GM12891 (cell line): ENCODE measurements at regions not wholly inside any gene's neighbourhood (a gene's known extent, or its start where the extent isn't known, plus 50 kb on each side); places are given as distances from the start of the nearest gene placed in this dataset.

Source experiments
- DNase-seq: peaks from one replicate; pipeline ENCODE4 v3.0.0; 2011; ENCODE audit warnings: low spot score; ENCODE audit not compliant: insufficient read length
- FAIRE-seq: peaks from 2 replicates; lab custom pipeline; 2011; peaks lifted over from hg19 to GRCh38; lab: Jason Lieb, UNC
- PAX5 ChIP-seq: IDR thresholded peaks from 2 replicates; pipeline ENCODE4 v1.6.1; 2011; ENCODE audit warnings: low read length, moderate library complexity, mild to moderate bottlenecking; ENCODE audit not compliant: insufficient read depth, severe bottlenecking
- POLR2A ChIP-seq: IDR thresholded peaks from 2 replicates; pipeline ENCODE4 v1.6.1; 2011; ENCODE audit warnings: low read depth, low read length, control low read depth
- POLR2AphosphoS5 ChIP-seq: IDR thresholded peaks from 2 replicates; pipeline ENCODE4 v1.6.1; 2011; ENCODE audit warnings: low read depth, low read length, control low read depth
- POU2F2 ChIP-seq: IDR thresholded peaks from 2 replicates; pipeline ENCODE4 v1.6.1; 2011; ENCODE audit warnings: low read depth, mild to moderate bottlenecking, control low read depth, low read length, moderate library complexity
- SPI1 ChIP-seq: IDR thresholded peaks from 2 replicates; pipeline ENCODE4 v1.6.1; 2011; ENCODE audit warnings: low read depth, low read length, control low read depth
- TAF1 ChIP-seq: IDR thresholded peaks from 2 replicates; pipeline ENCODE4 v1.6.1; 2011; ENCODE audit warnings: low read depth, low read length, control low read depth

DNA sequence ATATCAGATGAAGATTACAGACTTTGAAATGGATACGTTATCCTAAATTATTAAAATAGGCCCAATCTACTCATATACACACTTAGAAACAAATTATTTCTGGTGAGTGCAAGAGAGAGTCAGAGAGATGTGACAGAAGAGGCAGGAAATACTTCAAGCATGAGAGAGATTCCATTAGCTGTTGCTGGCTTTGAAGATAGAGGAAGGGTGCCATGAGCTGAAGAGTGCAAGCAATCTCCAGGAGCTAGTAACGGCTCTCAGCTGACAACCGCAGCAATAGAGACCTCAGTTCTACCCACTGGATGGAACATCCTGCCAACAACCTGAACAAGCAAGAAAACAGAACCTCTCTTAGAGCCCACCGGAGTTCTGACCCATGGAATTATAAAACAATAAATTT is 270.7 kb upstream of the SLITRK3 start:
- FAIRE-seq, result no peak
- no peak for DNase-seq
- TF ChIP-seq POLR2A, result no peak
- no peak for TF ChIP-seq TAF1
- TF ChIP-seq POLR2AphosphoS5, result no peak
- no peak for TF ChIP-seq SPI1
- no peak for TF ChIP-seq PAX5
- no peak for TF ChIP-seq POU2F2

DNA sequence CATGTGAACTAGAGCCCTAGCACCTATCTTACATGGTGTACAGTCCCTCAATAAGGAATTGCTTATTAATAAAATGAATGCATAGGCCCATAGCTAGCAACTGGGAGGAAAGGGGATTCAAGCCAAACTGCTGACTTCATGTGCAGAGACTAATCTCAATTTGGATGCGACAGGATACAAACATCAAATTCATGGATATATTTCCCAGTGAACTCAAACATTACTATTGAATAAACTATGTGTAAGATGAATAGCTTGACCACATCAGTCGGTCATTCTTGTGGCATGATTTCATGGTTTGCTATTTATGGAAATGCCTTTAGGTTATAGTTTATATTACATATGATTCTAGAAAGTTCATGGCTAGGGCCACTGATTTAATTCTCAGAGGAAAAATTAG is 268.6 kb upstream of the SLITRK3 start:
- no peak for TF ChIP-seq POLR2AphosphoS5
- TF ChIP-seq POLR2A, result no peak
- no peak for TF ChIP-seq POU2F2
- no peak for TF ChIP-seq SPI1
- no peak for TF ChIP-seq TAF1
- no peak for FAIRE-seq

DNA sequence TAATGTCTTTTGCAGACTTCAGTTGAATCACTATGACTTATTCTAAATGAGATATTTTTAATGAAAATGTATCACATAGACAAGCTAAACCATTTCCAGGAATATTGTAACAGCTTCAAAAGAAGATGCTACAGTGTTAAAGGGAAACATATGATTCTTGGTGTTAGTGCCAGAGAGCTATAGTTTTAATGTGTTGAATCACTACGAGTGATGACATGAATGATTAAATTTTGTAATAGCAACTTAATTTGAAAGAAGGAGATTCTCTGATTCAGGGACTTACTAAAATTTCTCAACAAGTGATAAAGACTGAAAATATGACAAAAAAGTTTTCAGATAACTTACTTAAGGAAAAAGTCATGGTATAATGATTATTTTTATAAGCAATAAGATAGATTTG is 267.3 kb upstream of the SLITRK3 start:
- TF ChIP-seq TAF1 (no peak), POU2F2 (no peak), POLR2A (no peak), SPI1 (no peak), POLR2AphosphoS5 (no peak), PAX5 (no peak)
- FAIRE-seq, result no peak

More for the DNA sequence above, 268.6 kb upstream of the SLITRK3 start:
- DNase-seq, result no peak

DNA sequence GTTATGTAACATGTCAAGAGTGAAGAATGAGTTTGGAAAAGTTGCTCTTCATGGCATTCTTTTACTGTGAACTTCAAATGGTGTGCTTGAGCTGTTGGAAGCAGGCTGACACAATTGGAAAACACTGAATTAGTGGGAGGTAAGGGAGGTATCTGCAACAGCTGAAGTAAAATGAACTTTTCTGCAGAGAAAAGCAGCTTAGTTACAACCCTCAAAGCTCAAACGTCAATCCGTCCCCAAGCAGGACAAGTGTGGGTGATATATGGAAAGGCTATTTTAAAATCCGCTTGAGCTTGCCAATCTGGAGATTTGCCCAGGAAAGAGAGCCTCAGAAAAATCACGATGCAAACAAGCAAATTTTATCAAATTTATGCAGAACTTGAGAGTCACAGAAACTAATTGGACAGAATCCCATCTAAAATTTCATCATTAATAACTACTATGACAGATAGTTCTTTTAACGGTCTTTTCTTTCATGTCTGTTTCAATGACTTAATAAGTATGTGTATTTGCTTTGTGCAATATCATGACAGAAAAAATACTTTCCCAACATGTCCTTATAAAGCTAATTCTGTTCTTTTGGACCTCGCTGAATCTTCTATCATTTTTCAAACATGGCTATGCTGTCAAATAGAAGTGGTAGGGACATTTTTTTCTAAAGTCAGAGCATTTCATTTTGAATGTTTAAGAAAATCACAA is 266.6 kb upstream of the SLITRK3 start:
- no peak for DNase-seq
- TF ChIP-seq POU2F2 (no peak), TAF1 (no peak), SPI1 (no peak), PAX5 (no peak), POLR2AphosphoS5 (no peak), POLR2A (no peak)
- FAIRE-seq, result no peak

More for the DNA sequence above, 267.3 kb upstream of the SLITRK3 start:
- no peak for DNase-seq

DNA sequence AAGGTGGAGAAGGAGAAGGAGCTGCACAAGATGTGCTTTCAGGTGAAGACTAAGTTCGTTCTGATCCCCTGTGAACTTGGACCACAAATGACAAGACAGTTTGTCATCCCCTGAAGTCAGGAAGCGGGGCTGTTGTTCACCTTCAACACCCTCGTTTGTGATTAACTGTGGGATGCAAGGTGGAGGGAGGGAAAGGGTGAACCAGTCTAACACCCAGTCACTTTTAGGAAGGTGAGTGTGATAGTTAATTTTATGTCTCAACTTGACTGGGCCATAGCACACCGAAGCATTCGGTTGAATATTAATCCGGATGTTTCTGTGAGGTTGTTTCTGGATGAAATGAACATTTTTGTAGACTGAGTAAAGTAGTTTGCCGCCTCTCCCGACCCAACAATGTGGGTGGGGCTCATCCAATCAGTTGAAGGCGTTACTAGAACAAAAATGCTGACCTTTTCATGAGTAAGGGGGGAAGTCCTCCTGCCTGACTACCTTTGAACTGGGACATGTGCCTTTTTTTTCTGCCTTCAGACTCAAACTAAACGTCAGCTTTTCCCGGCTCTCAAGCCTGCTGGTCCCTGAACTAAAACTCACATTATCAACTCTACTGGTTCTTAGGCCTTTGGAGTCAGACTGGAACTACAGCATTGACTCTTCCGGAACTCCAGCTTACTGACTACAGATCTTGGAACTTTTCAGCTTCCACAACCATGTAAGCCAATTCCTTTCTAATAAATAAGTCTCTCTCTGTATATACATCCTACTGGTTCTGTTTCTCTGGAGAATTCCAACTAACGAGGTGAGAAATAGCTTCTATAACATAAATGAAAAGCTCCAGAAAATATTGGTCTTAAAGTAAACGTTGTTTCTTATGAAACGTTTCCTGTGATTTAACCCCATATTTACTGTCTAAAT is 264.0 kb upstream of the SLITRK3 start:
- TF ChIP-seq PAX5 (no peak), POU2F2 (no peak), TAF1 (no peak), POLR2AphosphoS5 (no peak), POLR2A (no peak), SPI1 (no peak)
- no peak for FAIRE-seq
- no peak for DNase-seq

DNA sequence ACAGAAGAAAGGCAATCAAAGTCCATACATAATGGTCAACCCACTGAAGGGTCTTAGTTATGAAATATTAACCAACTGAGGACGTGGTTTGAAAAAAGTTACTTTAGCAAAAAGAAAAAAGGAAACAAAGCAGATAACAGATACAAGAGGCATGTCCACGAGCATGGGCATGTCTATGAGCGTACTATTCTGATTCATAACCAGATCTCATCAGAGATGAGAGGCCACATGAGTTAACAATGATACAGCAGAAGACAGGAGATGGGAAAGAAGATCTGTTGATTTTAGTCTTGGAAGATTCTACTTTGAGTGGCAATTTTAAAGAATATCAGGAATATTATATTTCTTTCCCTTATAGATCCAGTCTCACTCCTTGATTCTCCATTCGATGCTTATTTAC is 262.9 kb upstream of the SLITRK3 start:
- FAIRE-seq, result no peak
- TF ChIP-seq TAF1 (no peak), POLR2A (no peak), POLR2AphosphoS5 (no peak), POU2F2 (no peak), PAX5 (no peak), SPI1 (no peak)
- no peak for DNase-seq

DNA sequence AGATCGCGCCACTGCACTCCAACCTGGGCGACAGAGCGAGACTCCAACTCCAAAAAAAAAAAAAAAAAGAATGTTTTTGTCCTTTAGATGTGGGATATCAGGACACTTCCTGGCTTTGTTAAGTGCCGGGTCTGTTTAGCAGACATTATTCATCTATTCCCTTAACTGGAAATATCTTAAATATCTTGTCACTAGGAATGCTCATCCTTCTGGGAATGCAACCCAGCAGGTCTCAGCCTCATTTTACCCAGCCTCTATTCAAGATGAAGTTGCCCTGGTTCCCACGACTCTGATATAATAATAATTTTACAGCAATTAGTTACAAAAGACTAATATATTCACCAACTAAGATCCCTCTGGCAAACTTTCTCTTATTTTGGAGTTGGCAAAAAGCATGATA is 260.9 kb upstream of the SLITRK3 start:
- no peak for FAIRE-seq
- DNase-seq, result no peak
- TF ChIP-seq POLR2A (no peak), POU2F2 (no peak), POLR2AphosphoS5 (no peak), SPI1 (no peak), TAF1 (no peak), PAX5 (no peak)

DNA sequence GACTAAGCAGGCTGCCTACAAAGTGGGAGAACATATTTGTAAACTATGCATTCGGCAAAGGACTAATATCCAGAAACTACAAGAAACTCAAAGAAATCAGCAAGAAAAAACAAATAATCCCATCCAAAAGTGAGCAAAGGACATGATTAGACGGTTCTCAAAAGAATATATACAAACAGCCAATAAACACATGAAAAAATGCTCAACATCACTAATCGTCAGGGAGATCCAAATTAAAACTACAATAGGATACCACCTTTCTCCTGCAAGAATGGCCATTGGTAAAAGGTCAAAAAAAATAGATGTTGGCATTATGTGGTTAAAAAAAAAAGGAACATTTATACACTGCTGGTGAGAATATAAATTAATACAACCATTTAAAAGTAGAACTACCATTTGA is 259.6 kb upstream of the SLITRK3 start:
- FAIRE-seq, result no peak

DNA sequence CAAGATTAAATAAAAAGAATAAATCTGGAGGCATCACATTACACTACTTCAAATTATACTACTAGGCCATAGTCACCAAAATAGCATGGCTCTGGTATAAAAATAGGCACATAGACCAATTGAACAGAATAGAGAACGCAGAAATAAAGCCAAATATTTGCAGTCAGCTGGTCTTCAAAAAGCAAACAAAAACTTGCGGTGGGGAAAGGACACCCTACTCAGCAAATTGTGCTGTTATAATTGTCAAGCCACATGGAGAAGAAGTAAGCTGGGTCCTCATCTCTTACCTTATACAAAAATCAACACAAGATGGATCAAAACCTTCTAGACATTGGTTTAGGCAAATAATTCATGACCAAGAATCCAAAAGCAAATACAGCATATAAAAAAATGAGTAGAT is 259.2 kb upstream of the SLITRK3 start:
- FAIRE-seq, result no peak
- no peak for TF ChIP-seq TAF1
- no peak for TF ChIP-seq POU2F2
- TF ChIP-seq POLR2AphosphoS5, result no peak
- TF ChIP-seq PAX5, result no peak
- TF ChIP-seq SPI1, result no peak
- no peak for TF ChIP-seq POLR2A
- no peak for DNase-seq

More for the DNA sequence above, 259.6 kb upstream of the SLITRK3 start:
- no peak for TF ChIP-seq POU2F2
- TF ChIP-seq TAF1, result no peak
- no peak for TF ChIP-seq POLR2AphosphoS5
- no peak for TF ChIP-seq PAX5
- no peak for TF ChIP-seq SPI1
- no peak for TF ChIP-seq POLR2A
- DNase-seq, result no peak
